ENCODE measurements at regions not wholly inside any gene's neighbourhood (a gene's known extent, or its start where the extent isn't known, plus 50 kb on each side); places are given as distances from the start of the nearest gene placed in this dataset.

- Histone ChIP-seq H3K36me3 (ENCODE audit: insufficient read depth, low read length) (no peaks in the 10 kb centered on the region), H3K9me3 (ENCODE audit: low read length) (no peaks in the 10 kb centered on the region), H3F3A (ENCODE audit: insufficient read depth, low read length, poor library complexity, severe bottlenecking) (no peaks in the 10 kb centered on the region), H4K20me1 (ENCODE audit: insufficient read depth) (no peaks in the 10 kb centered on the region), H3K79me2 (replicated peaks; ENCODE audit: insufficient read depth, low read length) (no peaks in the 10 kb centered on the region), H3K4me2 (ENCODE audit: low read length) (no peak overlapping the region), H3K27ac (ENCODE audit: low read length) (no peak overlapping the region), H2AFZ (ENCODE audit: low read depth, low read length) (no peak overlapping the region), H3K27me3 (ENCODE audit: insufficient read depth, low read depth, low read length) (no peaks in the 10 kb centered on the region), H3K4me3 (ENCODE audit: low read length) (no peak overlapping the region), H3K9ac (ENCODE audit: low read length) (no peak overlapping the region), H3K9me2 (ENCODE audit: insufficient read depth, low read length) (no peaks in the 10 kb centered on the region)
- TF ChIP-seq EP300 (conservative IDR thresholded peaks at IDR 0.05; ENCODE audit: poor library complexity, severe bottlenecking): no peak
- TF ChIP-seq CTCF (IDR thresholded peaks at IDR 0.05; ENCODE audit: poor library complexity, severe bottlenecking): no peak
- no peak for TF ChIP-seq POLR2AphosphoS5 (IDR thresholded peaks at IDR 0.05)
- TF ChIP-seq EZH2 (IDR thresholded peaks at IDR 0.05; ENCODE audit: borderline replicate concordance, insufficient read depth, low read length, poor library complexity, severe bottlenecking): no peak
- no peak for TF ChIP-seq MXI1 (conservative IDR thresholded peaks at IDR 0.05; ENCODE audit: poor library complexity, severe bottlenecking)
- TF ChIP-seq TAF1 (IDR thresholded peaks at IDR 0.05; ENCODE audit: low read depth): no peak
- TF ChIP-seq, protein P1, sequence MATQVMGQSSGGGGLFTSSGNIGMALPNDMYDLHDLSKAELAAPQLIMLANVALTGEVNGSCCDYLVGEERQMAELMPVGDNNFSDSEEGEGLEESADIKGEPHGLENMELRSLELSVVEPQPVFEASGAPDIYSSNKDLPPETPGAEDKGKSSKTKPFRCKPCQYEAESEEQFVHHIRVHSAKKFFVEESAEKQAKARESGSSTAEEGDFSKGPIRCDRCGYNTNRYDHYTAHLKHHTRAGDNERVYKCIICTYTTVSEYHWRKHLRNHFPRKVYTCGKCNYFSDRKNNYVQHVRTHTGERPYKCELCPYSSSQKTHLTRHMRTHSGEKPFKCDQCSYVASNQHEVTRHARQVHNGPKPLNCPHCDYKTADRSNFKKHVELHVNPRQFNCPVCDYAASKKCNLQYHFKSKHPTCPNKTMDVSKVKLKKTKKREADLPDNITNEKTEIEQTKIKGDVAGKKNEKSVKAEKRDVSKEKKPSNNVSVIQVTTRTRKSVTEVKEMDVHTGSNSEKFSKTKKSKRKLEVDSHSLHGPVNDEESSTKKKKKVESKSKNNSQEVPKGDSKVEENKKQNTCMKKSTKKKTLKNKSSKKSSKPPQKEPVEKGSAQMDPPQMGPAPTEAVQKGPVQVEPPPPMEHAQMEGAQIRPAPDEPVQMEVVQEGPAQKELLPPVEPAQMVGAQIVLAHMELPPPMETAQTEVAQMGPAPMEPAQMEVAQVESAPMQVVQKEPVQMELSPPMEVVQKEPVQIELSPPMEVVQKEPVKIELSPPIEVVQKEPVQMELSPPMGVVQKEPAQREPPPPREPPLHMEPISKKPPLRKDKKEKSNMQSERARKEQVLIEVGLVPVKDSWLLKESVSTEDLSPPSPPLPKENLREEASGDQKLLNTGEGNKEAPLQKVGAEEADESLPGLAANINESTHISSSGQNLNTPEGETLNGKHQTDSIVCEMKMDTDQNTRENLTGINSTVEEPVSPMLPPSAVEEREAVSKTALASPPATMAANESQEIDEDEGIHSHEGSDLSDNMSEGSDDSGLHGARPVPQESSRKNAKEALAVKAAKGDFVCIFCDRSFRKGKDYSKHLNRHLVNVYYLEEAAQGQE (IDR thresholded peaks at IDR 0.05; ENCODE audit: borderline replicate concordance): no peak
- no peak for TF ChIP-seq SMC3 (conservative IDR thresholded peaks at IDR 0.05; ENCODE audit: poor library complexity)
- TF ChIP-seq RAD21 (conservative IDR thresholded peaks at IDR 0.05): no peak
These were observed 379.1 kb downstream of the INHBA start for GRCh38 chr7:41323806-41324205.

- Histone ChIP-seq H3K79me2 (replicated peaks; ENCODE audit: insufficient read depth, low read length) (no peaks in the 10 kb centered on the region), H3K9me3 (ENCODE audit: low read length) (no peaks in the 10 kb centered on the region), H3K9ac (ENCODE audit: low read length) (no peak overlapping the region), H3K4me3 (ENCODE audit: low read length) (no peak overlapping the region), H3K27ac (ENCODE audit: low read length) (no peak overlapping the region), H3K9me2 (ENCODE audit: insufficient read depth, low read length) (no peaks in the 10 kb centered on the region), H3K4me2 (ENCODE audit: low read length) (no peak overlapping the region), H3K36me3 (ENCODE audit: insufficient read depth, low read length) (no peaks in the 10 kb centered on the region), H3F3A (ENCODE audit: insufficient read depth, low read length, poor library complexity, severe bottlenecking) (no peaks in the 10 kb centered on the region), H3K27me3 (ENCODE audit: insufficient read depth, low read depth, low read length) (no peaks in the 10 kb centered on the region), H4K20me1 (ENCODE audit: insufficient read depth) (no peaks in the 10 kb centered on the region), H2AFZ (ENCODE audit: low read depth, low read length) (no peak overlapping the region)
- TF ChIP-seq CTCF (IDR thresholded peaks at IDR 0.05; ENCODE audit: poor library complexity, severe bottlenecking) (no peak), TAF1 (IDR thresholded peaks at IDR 0.05; ENCODE audit: low read depth) (no peak)
These were observed 383.3 kb downstream of the INHBA start for GRCh38 chr7:41319581-41319980.

Data from neural cell (in vitro differentiated cells).